CD14-positive monocyte (primary cell): ENCODE measurements at regions not wholly inside any gene's neighbourhood (a gene's known extent, or its start where the extent isn't known, plus 50 kb on each side); places are given as distances from the start of the nearest gene placed in this dataset.

Experiments
- DNase-seq, 3 donors: peaks; one replicate each; pipeline ENCODE4 v3.0.0-alpha.2; 2011 to 2022
- H2AFZ ChIP-seq: 2 replicates; pipeline ENCODE4 v1.6.0; 2012; ENCODE audit warnings: mild to moderate bottlenecking, low read depth, low read length, inconsistent platforms; ENCODE audit not compliant: insufficient read depth, poor library complexity, severe bottlenecking
- H3K27ac ChIP-seq, 2 donors: 1 replicate in 1 of 2; 2 replicates in 1 of 2; pipeline ENCODE4 v1.5.1; 2012 to 2013; ENCODE audit warnings: low read length in 2 of 2, control low read depth in 1 of 2, inconsistent platforms in 1 of 2, low read depth in 1 of 2, mild to moderate bottlenecking in 1 of 2
- H3K27me3 ChIP-seq, 2 donors: one replicate each; pipeline versions ENCODE4 v1.6.0 to v1.6.1; 2011 to 2013; ENCODE audit warnings: low read length in 2 of 2; ENCODE audit not compliant: control insufficient read depth in 2 of 2, insufficient read depth in 2 of 2
- H3K36me3 ChIP-seq, 2 donors: replicated peaks in 1 of 2; 1 replicate in 1 of 2; 2 replicates in 1 of 2; pipeline versions ENCODE4 v1.5.1 to v1.6.1; 2012 to 2013; ENCODE audit warnings: low read length in 2 of 2, control low read depth in 1 of 2, inconsistent platforms in 1 of 2, mild to moderate bottlenecking in 1 of 2; ENCODE audit not compliant: insufficient read depth in 2 of 2, control insufficient read depth in 1 of 2
- H3K4me1 ChIP-seq, 2 donors: 1 replicate in 1 of 2; 2 replicates in 1 of 2; pipeline versions ENCODE4 v1.5.1 to v1.6.1; 2012 to 2013; ENCODE audit warnings: low read length in 2 of 2, control low read depth in 1 of 2, inconsistent platforms in 1 of 2, mild to moderate bottlenecking in 1 of 2, moderate library complexity in 1 of 2; ENCODE audit not compliant: insufficient read depth in 2 of 2, control insufficient read depth in 1 of 2
- H3K4me2 ChIP-seq: replicated peaks from 2 replicates; pipeline ENCODE3; 2012; ENCODE audit warnings: low read length, moderate library complexity, mild to moderate bottlenecking; ENCODE audit not compliant: poor library complexity, severe bottlenecking; ENCODE audit errors: extremely low read depth
- H3K4me3 ChIP-seq, 3 experiments: fragments of 200-600 bp in 1 of 3; sonication (generic) in 1 of 3; replicated peaks in 1 of 3; 1 replicate in 2 of 3; 2 replicates in 1 of 3; pipeline ENCODE4 v1.5.1; 2011 to 2013; ENCODE audit warnings: low read length in 3 of 3, mild to moderate bottlenecking in 3 of 3, control low read depth in 2 of 3, low read depth in 2 of 3, inconsistent platforms in 1 of 3, moderate library complexity in 1 of 3
- H3K79me2 ChIP-seq: 2 replicates; pipeline ENCODE4 v1.6.0; 2012; ENCODE audit warnings: mild to moderate bottlenecking, control low read depth, inconsistent platforms, low read length, moderate library complexity; ENCODE audit not compliant: insufficient read depth
- H3K9ac ChIP-seq: 2 replicates; pipeline ENCODE4 v1.6.0; 2017; ENCODE audit warnings: low read length, mild to moderate bottlenecking; ENCODE audit not compliant: insufficient read depth, poor library complexity, severe bottlenecking
- H3K9me3 ChIP-seq, 2 donors: replicated peaks in 1 of 2; 1 replicate in 1 of 2; 2 replicates in 1 of 2; pipeline versions ENCODE4 v1.5.1 to v1.6.1; 2012 to 2013; ENCODE audit warnings: low read length in 2 of 2, control low read depth in 1 of 2; ENCODE audit not compliant: control insufficient read depth in 1 of 2, insufficient read depth in 1 of 2
- H4K20me1 ChIP-seq: 2 replicates; pipeline ENCODE4 v1.6.0; 2012; ENCODE audit warnings: mild to moderate bottlenecking, low read length, control low read depth, moderate library complexity; ENCODE audit not compliant: insufficient read depth
- H3K27ac Mint-ChIP-seq, 7 donors: one replicate each; pipeline ENCODE4 v1.8.0; 2020; ENCODE audit warnings: mild to moderate bottlenecking in 7 of 7, mixed read lengths in 7 of 7, moderate library complexity in 6 of 7, inconsistent platforms in 2 of 7
- H3K27me3 Mint-ChIP-seq, 3 donors: one replicate each; pipeline ENCODE4 v1.8.0; 2021 to 2022; ENCODE audit warnings: low read depth in 3 of 3, mild to moderate bottlenecking in 3 of 3, mixed read lengths in 3 of 3, moderate library complexity in 3 of 3, inconsistent platforms in 1 of 3
- H3K36me3 Mint-ChIP-seq, 2 donors: one replicate each; pipeline ENCODE4 v1.8.0; 2020; ENCODE audit warnings: mixed read lengths in 2 of 2, inconsistent platforms in 1 of 2, mild to moderate bottlenecking in 1 of 2
- H3K4me1 Mint-ChIP-seq: one replicate; pipeline ENCODE4 v1.8.0; 2020; ENCODE audit warnings: mild to moderate bottlenecking, mixed read lengths
- H3K4me3 Mint-ChIP-seq, 2 donors: one replicate each; pipeline ENCODE4 v1.8.0; 2020; ENCODE audit warnings: mild to moderate bottlenecking in 2 of 2, mixed read lengths in 2 of 2, moderate library complexity in 1 of 2
- H3K9me3 Mint-ChIP-seq, 7 donors: one replicate each; pipeline ENCODE4 v1.8.0; 2020 to 2022; ENCODE audit warnings: mixed read lengths in 7 of 7, mild to moderate bottlenecking in 6 of 7, moderate library complexity in 6 of 7, inconsistent platforms in 2 of 7
- WGBS: methylation state at CpG from one replicate; pipeline ENCODE4 v1.1.5; 2013; ENCODE audit warnings: missing lambda C conversion rate; ENCODE audit not compliant: insufficient coverage; 5-methylcytosine and 5-hydroxymethylcytosine counted together
- intact Hi-C, 2 donors: fragments of 100-400 bp; cut with micrococcal nuclease; formaldehyde crosslinking; loops; one replicate each; pipeline versions ENCODE4 v1.15.0 to v1.15.1; 2023
- TF ChIP-seq, protein P1 (sequence below): fragments of 200-600 bp; IDR thresholded peaks from one replicate; pipeline ENCODE4 v1.8.0; 2022; ENCODE audit warnings: antibody characterized with exemption, mild to moderate bottlenecking

DNA sequence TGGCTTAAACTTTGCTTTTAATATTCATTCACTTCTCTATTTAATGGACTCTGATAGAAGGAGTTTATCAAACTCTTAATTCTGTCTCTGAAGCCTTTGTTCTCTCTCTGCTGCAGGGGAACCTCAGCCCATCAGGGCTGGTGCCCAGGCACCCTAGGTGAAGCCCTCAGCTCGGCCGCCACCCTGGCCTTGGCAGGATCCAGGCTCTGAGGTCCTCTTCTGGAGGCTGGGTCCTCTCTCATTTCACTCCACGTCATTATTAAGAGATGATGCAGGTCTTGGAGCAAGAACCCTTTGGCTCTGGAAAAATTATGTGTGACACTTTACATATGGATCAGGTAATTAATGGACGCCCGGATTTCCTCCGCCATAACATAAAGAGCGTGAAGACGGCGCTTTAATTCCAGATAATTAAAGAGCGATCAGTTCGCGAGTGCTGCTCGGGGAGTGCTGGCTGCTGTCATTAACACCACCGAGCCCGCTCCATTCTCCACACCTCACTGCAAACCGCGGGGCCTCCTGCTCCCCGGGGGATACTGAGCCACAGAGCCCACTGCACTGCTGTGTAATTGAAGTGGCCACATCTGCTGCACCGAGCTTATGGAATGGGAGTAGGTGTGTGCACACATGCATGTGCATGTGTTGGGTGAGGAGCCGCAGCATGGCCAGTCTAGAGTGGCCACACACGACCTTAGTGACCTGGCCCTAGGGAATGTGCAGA, 259.4 kb upstream of the TNRC6C start:
- Histone ChIP-seq H3K4me3 (no peak overlapping the region), H3K4me2 (no peak overlapping the region), H2AFZ (no peak overlapping the region), H3K27me3 (peaks cover 3 to 30% of the 10 kb centered on the region in 2 donors), H3K9me3 (peaks cover 11 to 26% of the 10 kb centered on the region in 2 donors), H3K36me3 (no peaks in the 10 kb centered on the region), H3K9ac (no peak overlapping the region), H3K27ac (no peak overlapping the region), H3K4me1 (no peaks in the 10 kb centered on the region), H3K79me2 (no peaks in the 10 kb centered on the region), H4K20me1 (no peaks in the 10 kb centered on the region)
- Mint-ChIP-seq H3K4me1 (no peaks in the 10 kb centered on the region), H3K4me3 (no peak overlapping the region), H3K36me3 (no peaks in the 10 kb centered on the region), H3K9me3 (peaks cover 16 to 38% (median 28%) of the 10 kb centered on the region in 7 donors), H3K27ac (no peak overlapping the region), H3K27me3 (peaks cover 27 to 49% (median 27%) of the 10 kb centered on the region in 3 donors)
- intact Hi-C loops, result no loop called here
- WGBS, result 93% methylated on average over 16 of the region's 21 CpGs
- DNase-seq, result no peak
- TF ChIP-seq, protein P1, sequence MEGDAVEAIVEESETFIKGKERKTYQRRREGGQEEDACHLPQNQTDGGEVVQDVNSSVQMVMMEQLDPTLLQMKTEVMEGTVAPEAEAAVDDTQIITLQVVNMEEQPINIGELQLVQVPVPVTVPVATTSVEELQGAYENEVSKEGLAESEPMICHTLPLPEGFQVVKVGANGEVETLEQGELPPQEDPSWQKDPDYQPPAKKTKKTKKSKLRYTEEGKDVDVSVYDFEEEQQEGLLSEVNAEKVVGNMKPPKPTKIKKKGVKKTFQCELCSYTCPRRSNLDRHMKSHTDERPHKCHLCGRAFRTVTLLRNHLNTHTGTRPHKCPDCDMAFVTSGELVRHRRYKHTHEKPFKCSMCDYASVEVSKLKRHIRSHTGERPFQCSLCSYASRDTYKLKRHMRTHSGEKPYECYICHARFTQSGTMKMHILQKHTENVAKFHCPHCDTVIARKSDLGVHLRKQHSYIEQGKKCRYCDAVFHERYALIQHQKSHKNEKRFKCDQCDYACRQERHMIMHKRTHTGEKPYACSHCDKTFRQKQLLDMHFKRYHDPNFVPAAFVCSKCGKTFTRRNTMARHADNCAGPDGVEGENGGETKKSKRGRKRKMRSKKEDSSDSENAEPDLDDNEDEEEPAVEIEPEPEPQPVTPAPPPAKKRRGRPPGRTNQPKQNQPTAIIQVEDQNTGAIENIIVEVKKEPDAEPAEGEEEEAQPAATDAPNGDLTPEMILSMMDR, result no peak

DNA sequence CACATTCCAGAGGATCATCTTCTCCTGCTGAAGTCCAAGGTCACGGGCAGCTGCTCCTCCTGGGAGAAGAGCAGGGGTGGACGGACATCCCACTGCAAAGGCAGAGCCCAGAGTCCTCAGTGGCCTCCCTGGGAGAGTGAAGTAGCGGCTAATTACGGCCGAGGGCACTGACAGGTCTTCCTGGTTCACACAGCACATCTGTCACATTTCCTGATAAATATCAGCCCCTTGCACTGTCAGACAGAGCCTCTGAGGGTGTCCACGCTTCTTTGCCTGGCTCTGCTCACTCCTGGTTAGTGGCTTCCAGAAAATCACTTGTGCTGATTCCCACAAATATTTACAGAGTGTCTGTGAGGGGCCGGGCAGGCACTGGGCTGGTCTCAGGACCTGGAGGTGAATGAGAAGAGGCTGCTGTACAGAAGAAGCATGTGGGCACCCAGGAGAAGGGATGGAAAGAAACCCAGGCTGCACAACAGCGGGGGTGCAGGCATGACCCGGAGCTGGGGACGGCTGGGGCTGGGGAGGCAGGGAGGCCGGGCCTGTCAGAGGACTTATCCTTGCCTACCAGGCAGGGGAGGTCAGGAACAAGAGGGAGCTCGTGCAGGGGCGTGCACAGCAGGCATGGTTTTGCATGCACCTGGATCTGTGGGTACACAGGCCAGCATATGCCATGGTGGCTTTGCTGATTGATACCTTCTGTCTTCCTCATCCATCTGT, 258.2 kb upstream of the TNRC6C start:
- H3K9me3 Mint-ChIP-seq, result peaks cover 20 to 47% (median 41%) of the 10 kb centered on the region in 7 donors
- no peaks in the 10 kb centered on the region for H3K4me1 ChIP-seq
- H4K20me1 ChIP-seq, result no peaks in the 10 kb centered on the region
- H2AFZ ChIP-seq, result no peak overlapping the region
- no peaks in the 10 kb centered on the region for H3K36me3 Mint-ChIP-seq
- H3K9me3 ChIP-seq, result peaks cover 22 to 34% of the 10 kb centered on the region in 2 donors
- H3K27me3 Mint-ChIP-seq, result peaks cover 27 to 38% (median 27%) of the 10 kb centered on the region in 3 donors
- H3K36me3 ChIP-seq, result no peaks in the 10 kb centered on the region
- TF ChIP-seq, protein P1, result no peak
- H3K4me2 ChIP-seq, result no peak overlapping the region
- no peak for DNase-seq
- H3K27ac ChIP-seq, result no peak overlapping the region
- no peaks in the 10 kb centered on the region for H3K79me2 ChIP-seq
- no peaks in the 10 kb centered on the region for H3K4me1 Mint-ChIP-seq
- no peak overlapping the region for H3K27ac Mint-ChIP-seq
- no peak overlapping the region for H3K4me3 ChIP-seq
- intact Hi-C loops, result no loop called here
- no peak overlapping the region for H3K4me3 Mint-ChIP-seq
- H3K9ac ChIP-seq, result no peak overlapping the region
- peaks cover 3 to 26% of the 10 kb centered on the region in 2 donors for H3K27me3 ChIP-seq
- 96% methylated on average over 8 of the region's 13 CpGs for WGBS
